ENCODE measurements at regions not wholly inside any gene's neighbourhood (a gene's known extent, or its start where the extent isn't known, plus 50 kb on each side); places are given as distances from the start of the nearest gene placed in this dataset.

DNA sequence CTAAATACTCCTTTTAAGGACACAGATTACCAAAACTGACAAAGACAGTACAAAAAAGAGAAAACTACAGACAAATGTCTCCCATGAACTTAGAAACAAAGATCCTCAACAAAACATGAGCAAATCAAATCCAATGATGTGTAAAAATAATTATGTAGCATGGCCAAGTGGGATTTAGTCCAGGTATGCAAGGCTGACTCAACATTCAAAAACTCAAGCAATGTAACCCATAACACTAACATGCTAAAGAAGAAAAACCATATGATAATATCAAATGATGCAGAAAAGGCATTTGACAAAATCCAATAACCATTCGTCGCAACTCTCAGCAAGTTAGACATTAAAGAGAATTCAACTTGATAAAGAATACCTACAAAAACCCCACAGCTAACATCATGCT, 239.0 kb upstream of the KLHL29 start (continued):
- TF ChIP-seq RXRB (CRISPR knock-in tag; IDR thresholded peaks at IDR 0.05; ENCODE audit: borderline replicate concordance) (no peak), GATA4 (IDR thresholded peaks at IDR 0.05; ENCODE audit: borderline replicate concordance, low read depth) (no peak), MTA3 (CRISPR knock-in tag; IDR thresholded peaks at IDR 0.05) (no peak), SP140L (CRISPR knock-in tag; IDR thresholded peaks at IDR 0.05; ENCODE audit: borderline replicate concordance) (no peak), ARNTL (CRISPR knock-in tag; IDR thresholded peaks at IDR 0.05) (no peak), MAZ (IDR thresholded peaks at IDR 0.05; ENCODE audit: borderline replicate concordance, low read depth, low read length) (no peak), MAZ (CRISPR knock-in tag; IDR thresholded peaks at IDR 0.05; ENCODE audit: low read depth) (no peak), PPARG (CRISPR knock-in tag; conservative IDR thresholded peaks at IDR 0.05) (no peak), NFE2L2 (IDR thresholded peaks at IDR 0.05; ENCODE audit: low read length) (no peak)
- TF ChIP-seq, protein P1, sequence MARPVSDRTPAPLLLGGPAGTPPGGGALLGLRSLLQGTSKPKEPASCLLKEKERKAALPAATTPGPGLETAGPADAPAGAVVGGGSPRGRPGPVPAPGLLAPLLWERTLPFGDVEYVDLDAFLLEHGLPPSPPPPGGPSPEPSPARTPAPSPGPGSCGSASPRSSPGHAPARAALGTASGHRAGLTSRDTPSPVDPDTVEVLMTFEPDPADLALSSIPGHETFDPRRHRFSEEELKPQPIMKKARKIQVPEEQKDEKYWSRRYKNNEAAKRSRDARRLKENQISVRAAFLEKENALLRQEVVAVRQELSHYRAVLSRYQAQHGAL (CRISPR knock-in tag; IDR thresholded peaks at IDR 0.05; ENCODE audit: not compliant biosample characterization) = no peak
- TF ChIP-seq, protein P2, sequence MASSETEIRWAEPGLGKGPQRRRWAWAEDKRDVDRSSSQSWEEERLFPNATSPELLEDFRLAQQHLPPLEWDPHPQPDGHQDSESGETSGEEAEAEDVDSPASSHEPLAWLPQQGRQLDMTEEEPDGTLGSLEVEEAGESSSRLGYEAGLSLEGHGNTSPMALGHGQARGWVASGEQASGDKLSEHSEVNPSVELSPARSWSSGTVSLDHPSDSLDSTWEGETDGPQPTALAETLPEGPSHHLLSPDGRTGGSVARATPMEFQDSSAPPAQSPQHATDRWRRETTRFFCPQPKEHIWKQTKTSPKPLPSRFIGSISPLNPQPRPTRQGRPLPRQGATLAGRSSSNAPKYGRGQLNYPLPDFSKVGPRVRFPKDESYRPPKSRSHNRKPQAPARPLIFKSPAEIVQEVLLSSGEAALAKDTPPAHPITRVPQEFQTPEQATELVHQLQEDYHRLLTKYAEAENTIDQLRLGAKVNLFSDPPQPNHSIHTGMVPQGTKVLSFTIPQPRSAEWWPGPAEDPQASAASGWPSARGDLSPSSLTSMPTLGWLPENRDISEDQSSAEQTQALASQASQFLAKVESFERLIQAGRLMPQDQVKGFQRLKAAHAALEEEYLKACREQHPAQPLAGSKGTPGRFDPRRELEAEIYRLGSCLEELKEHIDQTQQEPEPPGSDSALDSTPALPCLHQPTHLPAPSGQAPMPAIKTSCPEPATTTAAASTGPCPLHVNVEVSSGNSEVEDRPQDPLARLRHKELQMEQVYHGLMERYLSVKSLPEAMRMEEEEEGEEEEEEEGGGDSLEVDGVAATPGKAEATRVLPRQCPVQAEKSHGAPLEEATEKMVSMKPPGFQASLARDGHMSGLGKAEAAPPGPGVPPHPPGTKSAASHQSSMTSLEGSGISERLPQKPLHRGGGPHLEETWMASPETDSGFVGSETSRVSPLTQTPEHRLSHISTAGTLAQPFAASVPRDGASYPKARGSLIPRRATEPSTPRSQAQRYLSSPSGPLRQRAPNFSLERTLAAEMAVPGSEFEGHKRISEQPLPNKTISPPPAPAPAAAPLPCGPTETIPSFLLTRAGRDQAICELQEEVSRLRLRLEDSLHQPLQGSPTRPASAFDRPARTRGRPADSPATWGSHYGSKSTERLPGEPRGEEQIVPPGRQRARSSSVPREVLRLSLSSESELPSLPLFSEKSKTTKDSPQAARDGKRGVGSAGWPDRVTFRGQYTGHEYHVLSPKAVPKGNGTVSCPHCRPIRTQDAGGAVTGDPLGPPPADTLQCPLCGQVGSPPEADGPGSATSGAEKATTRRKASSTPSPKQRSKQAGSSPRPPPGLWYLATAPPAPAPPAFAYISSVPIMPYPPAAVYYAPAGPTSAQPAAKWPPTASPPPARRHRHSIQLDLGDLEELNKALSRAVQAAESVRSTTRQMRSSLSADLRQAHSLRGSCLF (CRISPR knock-in tag; IDR thresholded peaks at IDR 0.05; ENCODE audit: borderline replicate concordance) = no peak

Measured in HepG2 (cell line).